Activated T-helper 2 cell treated with anti-CD3 and anti-CD28 coated beads, Interferon-gamma antibody, Interleukin-2, Interleukin-4, amounts not matched to agents 10 μg/mL and 5 μg/mL and 100 μg/mL, durations not matched to agents 14 hours and 24 hours and 36 hours (primary cell): ENCODE measurements at regions not wholly inside any gene's neighbourhood (a gene's known extent, or its start where the extent isn't known, plus 50 kb on each side); places are given as distances from the start of the nearest gene placed in this dataset.
"Not testable (repeated sequence)": the region's sequence is repeated elsewhere in the genome, so short reads cannot be mapped to it uniquely, and the experiment has no call there.

Experiments used
- DNase-seq: peaks from one replicate; pipeline ENCODE4 v3.0.0; 2021; ENCODE audit warnings: low spot score
- H3K27ac Mint-ChIP-seq: one replicate; pipeline ENCODE4 v1.8.0; 2021; ENCODE audit warnings: mixed read lengths
- H3K27me3 Mint-ChIP-seq: one replicate; pipeline ENCODE4 v1.8.0; 2021; ENCODE audit warnings: low read depth, mixed read lengths
- H3K36me3 Mint-ChIP-seq: one replicate; pipeline ENCODE4 v1.8.0; 2021; ENCODE audit warnings: low read depth, mixed read lengths
- H3K4me1 Mint-ChIP-seq: one replicate; pipeline ENCODE4 v1.8.0; 2021; ENCODE audit warnings: low read depth, mixed read lengths
- H3K4me3 Mint-ChIP-seq: one replicate; pipeline ENCODE4 v1.8.0; 2021; ENCODE audit warnings: low read depth, mild to moderate bottlenecking, moderate library complexity, mixed read lengths
- H3K9me3 Mint-ChIP-seq: one replicate; pipeline ENCODE4 v1.8.0; 2021; ENCODE audit warnings: mixed read lengths
- intact Hi-C: fragments of 100-400 bp; cut with micrococcal nuclease; formaldehyde crosslinking; loops from one replicate; pipeline ENCODE4 v1.15.1; 2023

- Mint-ChIP-seq H3K27me3 (no peaks in the 10 kb centered on the region), H3K4me3 (no peak overlapping the region), H3K36me3 (no peaks in the 10 kb centered on the region), H3K4me1 (no peaks in the 10 kb centered on the region), H3K9me3 (peaks cover 10% of the 10 kb centered on the region), H3K27ac (no peak overlapping the region)
- intact Hi-C loops: no loop called here
- DNase-seq: no peak
Observed at GRCh38 chr13:83765796-83766195, 116.5 kb downstream of the SLITRK1 start.

- H3K4me1 Mint-ChIP-seq: no peaks in the 10 kb centered on the region
- intact Hi-C loops: no loop called here
- H3K27ac Mint-ChIP-seq: no peak overlapping the region
- H3K27me3 Mint-ChIP-seq: no peaks in the 10 kb centered on the region
- no peak for DNase-seq
- H3K36me3 Mint-ChIP-seq: no peaks in the 10 kb centered on the region
- no peak overlapping the region for H3K4me3 Mint-ChIP-seq
- peaks cover 29% of the 10 kb centered on the region for H3K9me3 Mint-ChIP-seq
Observed at GRCh38 chr13:83761631-83762030, 120.6 kb downstream of the SLITRK1 start.

GRCh38 chr13:83755210-83755609 is 127.1 kb downstream of the SLITRK1 start:
- H3K27ac Mint-ChIP-seq, H3K36me3 Mint-ChIP-seq, DNase-seq, intact Hi-C loops, H3K4me1 Mint-ChIP-seq, H3K27me3 Mint-ChIP-seq, H3K4me3 Mint-ChIP-seq: not testable (repeated sequence)
- peaks cover 38% of the 10 kb centered on the region for H3K9me3 Mint-ChIP-seq

- no peak overlapping the region for H3K4me3 Mint-ChIP-seq
- H3K27ac Mint-ChIP-seq: no peak overlapping the region
- no peaks in the 10 kb centered on the region for H3K4me1 Mint-ChIP-seq
- no peak for DNase-seq
- intact Hi-C loops: no loop called here
- H3K9me3 Mint-ChIP-seq: peaks cover 30% of the 10 kb centered on the region
- no peaks in the 10 kb centered on the region for H3K27me3 Mint-ChIP-seq
- no peaks in the 10 kb centered on the region for H3K36me3 Mint-ChIP-seq
Observed at GRCh38 chr13:83753912-83754624, 128.2 kb downstream of the SLITRK1 start.

- intact Hi-C loops: no loop called here
- Mint-ChIP-seq H3K4me1 (no peaks in the 10 kb centered on the region), H3K27ac (no peak overlapping the region), H3K36me3 (no peaks in the 10 kb centered on the region), H3K9me3 (peaks cover 24% of the 10 kb centered on the region), H3K27me3 (no peaks in the 10 kb centered on the region), H3K4me3 (no peak overlapping the region)
- no peak for DNase-seq
Observed at GRCh38 chr13:83752141-83752540, 130.1 kb downstream of the SLITRK1 start.

GRCh38 chr13:83740622-83741021 is 141.7 kb downstream of the SLITRK1 start:
- Mint-ChIP-seq H3K27ac (no peak overlapping the region), H3K9me3 (peaks cover 12% of the 10 kb centered on the region), H3K4me3 (no peak overlapping the region), H3K27me3 (no peaks in the 10 kb centered on the region), H3K36me3 (no peaks in the 10 kb centered on the region), H3K4me1 (no peaks in the 10 kb centered on the region)
- DNase-seq: no peak
- intact Hi-C loops: no loop called here

GRCh38 chr13:83738407-83738806 is 143.9 kb downstream of the SLITRK1 start:
- intact Hi-C loops: no loop called here
- Mint-ChIP-seq H3K9me3 (peaks cover 8% of the 10 kb centered on the region), H3K27ac (no peak overlapping the region), H3K27me3 (no peaks in the 10 kb centered on the region), H3K36me3 (no peaks in the 10 kb centered on the region), H3K4me1 (no peaks in the 10 kb centered on the region), H3K4me3 (no peak overlapping the region)
- no peak for DNase-seq

- Mint-ChIP-seq H3K27ac (no peak overlapping the region), H3K4me1 (no peaks in the 10 kb centered on the region), H3K36me3 (no peaks in the 10 kb centered on the region), H3K4me3 (no peak overlapping the region), H3K27me3 (no peaks in the 10 kb centered on the region), H3K9me3 (peaks cover 5% of the 10 kb centered on the region)
- DNase-seq: no peak
- intact Hi-C loops: no loop called here
Observed at GRCh38 chr13:83733293-83733692, 149.0 kb downstream of the SLITRK1 start.

- DNase-seq: no peak
- H3K36me3 Mint-ChIP-seq: no peaks in the 10 kb centered on the region
- H3K27ac Mint-ChIP-seq: no peak overlapping the region
- H3K4me3 Mint-ChIP-seq: no peak overlapping the region
- no peaks in the 10 kb centered on the region for H3K27me3 Mint-ChIP-seq
- H3K9me3 Mint-ChIP-seq: peaks cover 5% of the 10 kb centered on the region
- no peaks in the 10 kb centered on the region for H3K4me1 Mint-ChIP-seq
- intact Hi-C loops: no loop called here
Observed at GRCh38 chr13:83732755-83733154, 149.5 kb downstream of the SLITRK1 start.

GRCh38 chr13:83731113-83731512 is 151.2 kb downstream of the SLITRK1 start:
- no peak for DNase-seq
- Mint-ChIP-seq H3K27ac (no peak overlapping the region), H3K27me3 (no peaks in the 10 kb centered on the region), H3K4me3 (no peak overlapping the region), H3K4me1 (no peaks in the 10 kb centered on the region), H3K36me3 (no peaks in the 10 kb centered on the region), H3K9me3 (peaks cover 5% of the 10 kb centered on the region)
- intact Hi-C loops: no loop called here

GRCh38 chr13:83730674-83731073 is 151.6 kb downstream of the SLITRK1 start:
- no peaks in the 10 kb centered on the region for H3K27me3 Mint-ChIP-seq
- H3K4me3 Mint-ChIP-seq: no peak overlapping the region
- intact Hi-C loops: no loop called here
- H3K9me3 Mint-ChIP-seq: peaks cover 5% of the 10 kb centered on the region
- H3K36me3 Mint-ChIP-seq: no peaks in the 10 kb centered on the region
- H3K27ac Mint-ChIP-seq: no peak overlapping the region
- H3K4me1 Mint-ChIP-seq: no peaks in the 10 kb centered on the region
- DNase-seq: no peak

GRCh38 chr13:83722443-83722842 is 159.8 kb downstream of the SLITRK1 start:
- Mint-ChIP-seq H3K36me3 (no peaks in the 10 kb centered on the region), H3K27me3 (no peaks in the 10 kb centered on the region), H3K27ac (no peak overlapping the region), H3K4me3 (no peak overlapping the region), H3K4me1 (no peaks in the 10 kb centered on the region), H3K9me3 (peaks cover 10% of the 10 kb centered on the region)
- intact Hi-C loops: no loop called here
- no peak for DNase-seq

- no peak overlapping the region for H3K4me3 Mint-ChIP-seq
Observed at GRCh38 chr13:83716121-83716520, 166.2 kb downstream of the SLITRK1 start.

GRCh38 chr13:83714236-83714635 is 168.0 kb downstream of the SLITRK1 start:
- no peaks in the 10 kb centered on the region for H3K36me3 Mint-ChIP-seq
- intact Hi-C loops: no loop called here
- H3K9me3 Mint-ChIP-seq: peaks cover 14% of the 10 kb centered on the region
- DNase-seq: no peak
- no peak overlapping the region for H3K27ac Mint-ChIP-seq
- no peaks in the 10 kb centered on the region for H3K27me3 Mint-ChIP-seq
- H3K4me1 Mint-ChIP-seq: no peaks in the 10 kb centered on the region
- no peak overlapping the region for H3K4me3 Mint-ChIP-seq

More at GRCh38 chr13:83716121-83716520, 166.2 kb downstream of the SLITRK1 start:
- H3K27me3 Mint-ChIP-seq: no peaks in the 10 kb centered on the region
- no peak for DNase-seq
- no peaks in the 10 kb centered on the region for H3K4me1 Mint-ChIP-seq
- H3K36me3 Mint-ChIP-seq: no peaks in the 10 kb centered on the region
- H3K9me3 Mint-ChIP-seq: peaks cover 10% of the 10 kb centered on the region
- intact Hi-C loops: no loop called here
- no peak overlapping the region for H3K27ac Mint-ChIP-seq
